ENCODE measurements at regions not wholly inside any gene's neighbourhood (a gene's known extent, or its start where the extent isn't known, plus 50 kb on each side); places are given as distances from the start of the nearest gene placed in this dataset.

DNA sequence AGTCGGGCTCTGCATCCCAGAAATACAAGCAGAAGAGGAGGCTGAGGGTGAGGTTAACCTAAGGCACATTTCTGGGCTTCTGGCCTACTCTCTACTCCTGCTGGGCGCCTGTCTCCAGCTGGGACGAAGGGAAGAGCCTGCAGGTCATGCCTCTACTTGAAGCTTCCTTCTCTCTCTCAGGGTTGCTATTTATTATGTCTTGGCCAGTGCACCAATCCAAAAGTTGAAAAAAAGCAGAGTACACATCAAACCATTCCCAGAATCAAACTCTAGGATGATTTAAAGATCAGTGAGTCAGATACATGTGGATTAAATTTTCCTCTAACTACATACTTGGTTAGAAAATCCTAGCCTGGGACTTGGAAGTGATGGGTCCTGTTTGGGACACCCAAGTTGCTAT is 60.2 kb upstream of the CDON start:
- no peak overlapping the region for H3K4me3 ChIP-seq (ENCODE audit: low read depth, poor library complexity, severe bottlenecking)
- DNase-seq (ENCODE audit: low spot score in 2 of 2) = no peak
- intact Hi-C loops (cut with DNase I; ENCODE audit: low total_unique reads) = no loop called here
- WGBS, 2 donors = 27 to 28% methylated on average over 3 of the region's 3 CpGs
- TF ChIP-seq, protein P1, sequence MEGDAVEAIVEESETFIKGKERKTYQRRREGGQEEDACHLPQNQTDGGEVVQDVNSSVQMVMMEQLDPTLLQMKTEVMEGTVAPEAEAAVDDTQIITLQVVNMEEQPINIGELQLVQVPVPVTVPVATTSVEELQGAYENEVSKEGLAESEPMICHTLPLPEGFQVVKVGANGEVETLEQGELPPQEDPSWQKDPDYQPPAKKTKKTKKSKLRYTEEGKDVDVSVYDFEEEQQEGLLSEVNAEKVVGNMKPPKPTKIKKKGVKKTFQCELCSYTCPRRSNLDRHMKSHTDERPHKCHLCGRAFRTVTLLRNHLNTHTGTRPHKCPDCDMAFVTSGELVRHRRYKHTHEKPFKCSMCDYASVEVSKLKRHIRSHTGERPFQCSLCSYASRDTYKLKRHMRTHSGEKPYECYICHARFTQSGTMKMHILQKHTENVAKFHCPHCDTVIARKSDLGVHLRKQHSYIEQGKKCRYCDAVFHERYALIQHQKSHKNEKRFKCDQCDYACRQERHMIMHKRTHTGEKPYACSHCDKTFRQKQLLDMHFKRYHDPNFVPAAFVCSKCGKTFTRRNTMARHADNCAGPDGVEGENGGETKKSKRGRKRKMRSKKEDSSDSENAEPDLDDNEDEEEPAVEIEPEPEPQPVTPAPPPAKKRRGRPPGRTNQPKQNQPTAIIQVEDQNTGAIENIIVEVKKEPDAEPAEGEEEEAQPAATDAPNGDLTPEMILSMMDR (IDR thresholded peaks at IDR 0.05) = no peak
- TF ChIP-seq POLR2A (IDR thresholded peaks at IDR 0.05) = no peak

GRCh38 chr11:126121296-126121695 is 58.6 kb upstream of the CDON start:
- intact Hi-C loops (cut with DNase I; ENCODE audit: low total_unique reads) = no loop called here
- no peak for TF ChIP-seq POLR2A (IDR thresholded peaks at IDR 0.05)
- TF ChIP-seq, protein P1 (IDR thresholded peaks at IDR 0.05) = no peak
- 33 to 85% methylated on average over 1 of the region's 1 CpG for WGBS, 2 donors
- H3K4me3 ChIP-seq (ENCODE audit: low read depth, poor library complexity, severe bottlenecking) = no peak overlapping the region
- DNase-seq (ENCODE audit: low spot score in 2 of 2) = no peak

- TF ChIP-seq POLR2A (IDR thresholded peaks at IDR 0.05) = no peak
- TF ChIP-seq, protein P1 (IDR thresholded peaks at IDR 0.05) = no peak
- intact Hi-C loops (cut with DNase I; ENCODE audit: low total_unique reads) = no loop called here
- 94 to 97% methylated on average over 10 of the region's 10 CpGs for WGBS, 2 donors
- no peak overlapping the region for H3K4me3 ChIP-seq (ENCODE audit: low read depth, poor library complexity, severe bottlenecking)
- no peak for DNase-seq (ENCODE audit: low spot score in 2 of 2)
These were observed 56.1 kb upstream of the CDON start for GRCh38 chr11:126118806-126119205.

GRCh38 chr11:126115816-126116331 is 53.2 kb upstream of the CDON start:
- TF ChIP-seq, protein P1 (IDR thresholded peaks at IDR 0.05) = peak in 1 of 3 donors; percentile 42
- TF ChIP-seq POLR2A (IDR thresholded peaks at IDR 0.05) = no peak
- peak; percentile 62 to 92 for DNase-seq (ENCODE audit: low spot score in 2 of 2)
- no peak overlapping the region for H3K4me3 ChIP-seq (ENCODE audit: low read depth, poor library complexity, severe bottlenecking)
- 24 to 29% methylated on average over 12 to 14 of the region's 14 CpGs for WGBS, 2 donors
- intact Hi-C loops (cut with DNase I; ENCODE audit: low total_unique reads) = no loop called here

DNA sequence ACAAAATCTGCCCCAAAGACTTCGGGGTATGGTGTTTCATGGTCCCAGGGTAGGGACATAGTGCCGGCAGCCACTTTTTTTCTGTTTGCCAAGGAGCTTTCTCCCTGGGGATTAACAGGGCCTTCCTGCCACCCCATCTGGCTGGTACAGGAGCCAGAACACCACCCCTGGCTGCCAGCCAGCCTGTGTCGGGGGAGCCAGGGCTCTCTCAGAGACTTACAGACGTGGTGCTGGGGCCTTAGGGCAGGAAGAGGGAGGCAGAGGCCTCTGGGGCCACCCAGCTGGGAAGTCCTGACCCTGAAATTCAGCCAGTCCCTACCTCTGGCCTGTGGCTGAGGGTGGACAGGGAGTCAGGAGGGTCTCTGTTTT is 52.4 kb upstream of the CDON start:
- WGBS, 2 donors = 6 to 22% methylated on average over 4 of the region's 4 CpGs
- no peak for TF ChIP-seq POLR2A (IDR thresholded peaks at IDR 0.05)
- no peak for DNase-seq (ENCODE audit: low spot score in 2 of 2)
- H3K4me3 ChIP-seq (ENCODE audit: low read depth, poor library complexity, severe bottlenecking) = no peak overlapping the region
- intact Hi-C loops (cut with DNase I; ENCODE audit: low total_unique reads) = no loop called here

DNA sequence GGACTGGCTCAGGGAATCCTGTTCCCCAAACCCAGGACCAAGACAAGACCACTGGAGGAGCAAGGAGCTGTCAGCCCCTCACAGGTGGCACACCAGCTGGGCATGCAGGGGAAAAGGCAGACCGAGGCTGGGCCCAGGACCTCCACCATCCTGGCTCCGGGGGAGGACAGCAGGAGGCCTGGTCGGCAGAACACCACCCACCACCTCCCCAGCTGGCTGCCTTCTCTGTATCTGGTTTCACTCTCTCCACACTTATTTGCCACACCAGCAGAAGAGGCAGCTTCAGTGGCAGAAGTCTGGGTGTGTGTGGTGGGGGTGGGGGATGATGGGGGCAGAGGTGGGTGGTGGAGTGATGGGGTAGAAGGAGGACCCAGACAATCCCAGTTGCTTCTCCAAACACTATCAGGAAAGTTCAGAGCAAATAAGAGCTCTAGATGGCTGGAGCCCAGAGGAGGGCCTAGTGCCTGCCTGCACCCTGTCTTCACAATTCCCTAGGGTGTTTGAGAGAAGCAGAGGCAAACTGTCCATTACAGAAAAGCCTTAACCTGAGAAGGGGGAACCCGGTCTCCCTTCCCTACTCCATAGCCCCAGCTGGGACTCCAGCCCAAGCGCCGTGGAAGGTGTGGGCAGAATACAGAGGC is 51.9 kb upstream of the CDON start:
- intact Hi-C loops (cut with DNase I; ENCODE audit: low total_unique reads) = no loop called here
- TF ChIP-seq, protein P1 (IDR thresholded peaks at IDR 0.05) = no peak
- no peak for TF ChIP-seq POLR2A (IDR thresholded peaks at IDR 0.05)
- WGBS, 2 donors = 56 to 60% methylated on average over 6 of the region's 6 CpGs
- no peak overlapping the region for H3K4me3 ChIP-seq (ENCODE audit: low read depth, poor library complexity, severe bottlenecking)
- DNase-seq (ENCODE audit: low spot score in 2 of 2) = no peak

Data from lower leg skin (tissue), 4 donors.